GM19351 (cell line): ENCODE measurements at regions not wholly inside any gene's neighbourhood (a gene's known extent, or its start where the extent isn't known, plus 50 kb on each side); places are given as distances from the start of the nearest gene placed in this dataset.

Experiments used
- ATAC-seq: cut with Tn5 transposase; IDR thresholded peaks from one replicate; pipeline ENCODE4 v1.9.1; 2021; ENCODE audit warnings: mild to moderate bottlenecking, moderate library complexity; ENCODE audit not compliant: unreplicated experiment

DNA sequence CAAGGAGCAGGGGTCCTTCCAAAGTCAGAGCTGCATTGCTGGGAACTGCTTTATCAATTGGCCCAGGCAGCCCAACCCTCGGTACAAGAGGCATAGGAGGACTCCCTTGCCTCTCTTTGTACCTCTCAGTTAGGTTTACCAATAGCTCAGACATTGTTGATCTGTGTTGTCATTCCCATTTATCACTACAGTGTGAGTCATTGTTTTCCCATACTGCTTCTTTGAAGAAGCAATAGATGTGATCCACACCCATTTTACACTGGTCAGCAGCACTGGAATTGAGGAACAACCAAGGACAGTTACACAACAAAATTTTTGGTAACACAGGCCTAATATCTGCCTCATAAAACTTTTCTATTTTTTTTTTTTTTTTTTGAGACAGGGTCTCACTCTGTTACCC, 307.2 kb downstream of the SNX13 start:
- ATAC-seq: no peak

DNA sequence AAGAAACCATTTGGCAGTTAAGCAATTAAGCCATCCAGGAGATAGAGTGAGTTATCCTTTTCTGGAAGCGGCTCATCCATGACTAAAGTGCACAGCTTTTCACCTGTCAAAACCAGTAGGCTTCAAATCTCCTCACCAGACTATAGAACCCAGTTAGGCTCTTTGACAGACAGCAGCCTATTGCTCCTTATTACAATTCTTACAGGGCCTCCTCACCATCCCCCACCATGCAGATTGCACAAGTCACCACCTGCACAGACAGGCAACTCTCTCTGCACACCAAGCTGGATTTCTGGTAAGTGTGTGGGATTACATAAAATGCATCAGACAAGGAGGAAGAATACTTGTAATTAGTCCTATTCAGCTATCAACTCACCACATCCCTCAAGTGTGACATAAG, 301.6 kb downstream of the SNX13 start:
- ATAC-seq: no peak

DNA sequence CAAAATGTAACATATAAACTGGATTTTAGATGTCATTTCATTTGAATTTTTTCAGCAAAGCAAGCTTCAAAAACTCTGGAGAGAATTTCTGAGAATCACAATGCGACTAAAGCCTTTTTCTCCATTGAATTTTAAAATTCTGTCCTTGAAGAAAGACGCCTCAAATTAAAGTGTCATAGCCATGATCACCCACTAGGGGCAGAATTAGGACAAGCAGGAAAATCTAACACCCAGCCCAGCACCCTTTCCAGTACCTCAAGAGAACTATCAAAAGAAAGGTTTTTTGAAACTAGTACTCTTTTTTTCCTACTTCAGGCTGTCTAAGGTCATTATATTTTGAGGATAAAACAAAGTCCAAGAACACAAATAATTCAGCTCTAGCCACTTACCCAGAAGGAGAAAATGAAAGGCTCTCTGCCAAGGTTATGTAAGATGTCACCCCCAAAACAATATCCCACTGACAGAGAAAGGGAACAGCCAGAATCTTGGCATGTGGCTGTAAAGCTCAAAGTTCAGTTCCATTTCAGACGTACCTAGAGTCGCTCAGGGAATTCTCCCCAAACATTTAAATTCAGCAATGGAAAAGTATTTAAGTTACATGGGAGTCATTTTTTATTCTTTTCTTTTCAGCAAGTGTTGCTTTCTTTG, 299.4 kb downstream of the SNX13 start:
- ATAC-seq: no peak

DNA sequence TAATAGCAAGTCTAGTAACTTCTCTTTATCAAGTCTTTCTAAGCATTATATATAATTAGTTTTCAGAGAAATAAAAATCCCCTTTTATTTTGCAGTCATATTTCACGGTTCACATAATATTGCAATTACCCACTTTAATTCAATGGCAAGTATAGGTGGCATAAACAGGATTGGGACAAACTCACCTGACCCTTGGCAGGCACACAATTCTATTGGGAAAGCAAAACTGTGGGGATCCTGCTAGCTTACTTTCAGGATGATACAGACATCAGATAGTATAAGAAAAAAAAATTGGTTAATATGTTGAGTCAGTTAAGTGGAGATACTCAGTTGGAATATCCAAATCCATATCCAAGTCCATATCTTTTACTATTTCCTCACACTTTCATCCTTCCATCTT, 294.8 kb downstream of the SNX13 start:
- ATAC-seq: no peak

DNA sequence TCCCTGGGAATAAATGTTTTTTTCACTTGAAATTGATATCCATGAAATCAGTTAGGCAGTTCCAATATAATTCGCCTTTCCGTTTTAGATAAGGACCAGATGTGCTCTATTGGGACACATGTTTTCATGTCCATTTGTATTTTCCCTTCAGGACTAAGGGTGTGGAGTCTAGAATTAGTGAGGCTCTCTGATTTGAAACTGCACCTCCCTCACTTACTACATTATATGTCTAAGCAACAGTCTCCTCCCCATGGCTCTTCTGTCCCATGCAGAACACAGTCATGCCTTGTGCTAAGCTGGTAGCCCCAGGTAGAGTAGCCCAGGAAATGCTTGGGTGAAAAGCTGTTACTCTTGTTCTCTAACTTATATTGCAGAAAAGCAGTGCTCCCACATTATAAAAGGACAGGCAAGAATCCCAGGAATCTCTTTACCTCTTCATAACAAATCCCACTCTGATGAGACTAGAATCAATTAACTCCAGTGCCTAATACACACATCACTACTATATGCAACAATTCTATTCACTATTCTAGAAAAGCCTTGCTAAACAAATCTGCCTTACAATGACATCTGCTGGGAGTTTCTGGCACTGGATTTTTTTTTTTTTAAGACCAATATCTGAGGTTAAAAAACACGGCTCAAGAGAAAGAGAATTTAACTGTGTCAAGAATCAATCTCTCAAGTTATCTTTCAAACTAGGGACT, 293.9 kb downstream of the SNX13 start:
- ATAC-seq: no peak

DNA sequence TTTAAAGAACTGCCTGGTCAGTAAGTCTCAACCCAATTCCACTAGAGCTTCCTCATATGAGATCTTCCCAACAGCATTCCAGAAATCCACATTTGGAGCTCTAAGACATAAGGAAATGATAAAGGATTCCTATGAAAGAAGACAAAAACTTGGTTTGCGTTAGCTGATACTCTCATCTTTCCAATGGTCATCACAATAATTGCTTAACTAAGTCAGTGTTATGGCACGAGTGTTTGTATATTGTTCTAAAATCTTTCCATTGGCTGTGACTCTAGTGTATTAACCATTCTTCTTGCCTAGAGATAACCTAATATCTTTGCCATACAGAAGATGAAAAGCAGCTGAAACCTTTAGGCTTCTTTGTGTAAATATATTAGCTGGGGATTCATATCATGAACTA, 289.0 kb downstream of the SNX13 start:
- ATAC-seq: no peak

DNA sequence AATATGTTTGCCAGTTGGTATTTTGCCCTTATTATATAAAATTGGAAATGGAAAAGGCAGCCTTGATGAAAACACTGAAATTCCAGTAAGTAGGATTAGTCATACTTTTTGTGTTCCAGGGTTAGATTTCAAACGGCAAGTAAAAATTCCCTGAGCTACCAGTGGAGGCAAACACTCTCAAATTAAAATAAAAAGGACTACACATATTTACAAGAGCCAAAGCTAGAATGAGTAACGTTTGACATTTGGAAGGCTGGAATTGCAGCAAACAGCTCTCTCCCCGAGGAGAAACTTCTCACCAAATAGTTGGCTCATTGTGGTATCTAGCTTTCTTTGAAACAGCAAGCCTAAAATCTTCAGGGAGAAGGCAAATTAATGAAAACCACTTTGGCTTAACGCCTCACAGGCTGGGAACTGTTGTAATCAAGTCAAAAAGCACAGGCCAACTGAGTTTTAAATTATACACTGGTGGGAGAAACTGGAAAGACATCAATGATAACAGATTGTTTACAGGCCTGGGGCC, 288.4 kb downstream of the SNX13 start:
- ATAC-seq: no peak

DNA sequence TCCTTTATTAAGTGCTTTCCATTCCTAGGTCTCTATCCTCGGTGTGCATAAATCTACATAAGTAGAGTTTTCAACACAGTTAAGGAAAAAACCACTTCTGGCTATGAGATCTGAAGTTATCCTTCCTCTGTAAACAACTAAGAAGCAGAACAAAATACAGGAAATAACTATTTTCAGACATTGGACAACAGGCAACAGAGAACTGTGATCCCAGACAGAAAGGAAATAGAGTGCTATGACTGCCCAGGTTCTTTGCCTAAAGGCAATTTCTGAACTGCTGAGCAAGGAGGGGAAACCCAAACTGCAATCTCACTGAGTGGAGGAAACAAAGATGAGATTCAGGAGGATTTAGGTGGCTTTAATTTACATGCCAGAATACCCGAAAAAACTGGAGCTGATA, 285.4 kb downstream of the SNX13 start:
- ATAC-seq: no peak

DNA sequence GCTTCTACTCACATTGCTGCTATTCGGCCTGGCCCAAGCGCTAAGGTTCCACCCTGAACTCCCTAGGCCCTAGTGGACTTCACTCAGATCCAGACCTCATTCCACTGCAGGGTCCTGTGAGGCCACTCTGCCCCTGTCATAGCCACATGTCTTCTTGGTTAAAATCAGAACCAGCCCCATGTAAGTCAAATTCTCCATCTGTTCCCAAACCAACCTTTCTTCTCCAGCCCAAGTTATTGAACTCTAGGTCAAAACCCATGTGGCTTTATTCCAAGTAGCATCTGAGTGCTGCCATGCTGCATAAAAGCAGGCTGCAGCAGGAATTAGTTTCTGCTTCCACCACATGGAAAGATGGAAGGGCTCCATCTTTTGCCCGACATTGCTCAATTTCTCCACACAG, 281.2 kb downstream of the SNX13 start:
- ATAC-seq: no peak

DNA sequence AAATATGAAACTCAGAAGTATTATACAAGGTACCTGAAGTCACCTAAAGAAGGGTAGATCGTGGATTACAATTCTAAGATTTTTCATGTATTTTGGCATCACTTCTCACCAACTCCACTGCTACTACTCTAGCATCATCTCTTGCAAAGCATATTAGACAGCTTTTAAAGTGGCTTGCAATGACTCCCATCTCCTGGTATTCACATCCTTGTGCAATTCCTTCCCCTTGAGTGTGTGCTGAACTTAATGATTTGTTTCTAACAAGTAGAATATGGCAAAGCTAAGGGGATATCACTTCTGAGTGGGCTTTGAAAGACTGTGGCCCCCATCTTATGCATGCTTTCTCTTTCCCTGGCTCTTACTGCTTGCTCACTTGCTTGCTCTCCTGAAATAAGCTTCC, 280.2 kb downstream of the SNX13 start:
- no peak for ATAC-seq

DNA sequence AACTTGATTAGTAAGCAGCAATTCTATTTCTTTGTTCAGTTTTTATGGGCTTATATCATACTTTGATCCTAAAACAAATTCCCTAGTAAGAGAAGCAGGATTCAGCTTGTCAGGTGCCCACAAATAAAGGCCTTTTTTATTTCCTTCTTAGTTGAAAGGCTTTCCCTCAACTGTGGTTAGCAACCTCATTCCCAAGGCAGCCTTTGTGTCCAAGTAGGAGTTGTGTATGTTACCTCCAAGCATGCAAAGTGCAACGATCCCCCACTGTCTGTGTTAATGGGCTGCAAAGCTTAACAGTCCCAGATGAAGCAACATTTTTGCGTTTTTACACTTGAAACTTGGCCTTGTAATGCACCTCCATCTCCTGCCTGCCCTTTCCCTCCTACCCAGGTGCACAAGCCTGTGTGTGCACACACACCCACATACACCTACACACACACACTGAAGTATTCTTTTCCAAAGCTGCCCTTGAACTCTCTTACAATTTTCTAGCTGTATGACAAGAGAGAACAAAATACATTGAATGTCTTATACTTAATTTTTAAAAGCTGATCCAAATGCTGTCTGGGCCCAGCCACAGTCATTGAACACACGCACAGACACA, 278.2 kb downstream of the SNX13 start:
- no peak for ATAC-seq

DNA sequence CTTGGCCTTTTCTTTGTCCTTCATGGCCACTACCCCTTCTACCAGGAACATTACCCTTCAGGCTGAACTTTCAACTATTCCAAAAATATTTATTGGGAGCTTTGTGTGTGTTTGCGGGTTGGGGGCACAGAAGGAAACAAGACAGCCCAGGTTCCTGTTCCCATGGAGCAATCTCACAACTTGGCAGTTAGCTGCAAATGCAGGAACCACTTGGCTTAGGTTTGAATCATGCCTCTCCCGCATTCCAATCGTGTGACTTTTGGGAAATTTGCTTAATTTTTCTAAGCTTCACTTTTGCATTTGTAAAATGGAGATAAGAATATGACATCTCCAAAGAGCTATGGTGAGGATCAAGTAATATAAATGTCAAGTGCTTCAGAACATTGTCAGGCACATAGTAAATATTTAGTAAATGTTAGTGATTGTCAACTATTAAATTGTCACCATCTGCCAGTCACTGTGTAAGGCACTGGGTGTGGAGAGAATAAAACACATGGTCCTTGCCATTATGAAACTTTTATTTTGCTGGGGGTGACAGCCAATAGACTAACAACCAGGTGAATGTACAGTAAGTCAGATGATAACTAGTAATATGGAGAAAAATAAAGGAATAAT, 277.1 kb downstream of the SNX13 start:
- no peak for ATAC-seq

DNA sequence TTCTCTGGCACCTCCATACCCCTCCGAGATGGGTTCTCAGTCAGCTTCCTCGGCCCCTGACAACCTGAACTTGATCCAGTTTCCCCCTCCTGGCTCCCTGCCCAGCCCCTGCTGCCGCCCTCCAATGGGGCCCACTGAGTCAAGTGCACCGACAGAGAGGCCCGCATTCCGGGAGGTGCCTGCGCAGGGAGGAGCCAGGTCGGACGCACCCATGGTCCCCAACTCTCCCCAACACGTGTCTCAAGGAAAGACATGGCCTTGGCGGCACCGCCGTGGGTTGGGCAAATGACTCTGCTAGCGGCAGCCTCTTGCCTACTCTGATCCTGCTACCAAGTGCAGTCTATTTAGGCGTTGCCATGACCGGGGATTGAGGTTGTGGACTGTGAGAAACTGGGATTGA, 275.3 kb downstream of the SNX13 start:
- no peak for ATAC-seq

DNA sequence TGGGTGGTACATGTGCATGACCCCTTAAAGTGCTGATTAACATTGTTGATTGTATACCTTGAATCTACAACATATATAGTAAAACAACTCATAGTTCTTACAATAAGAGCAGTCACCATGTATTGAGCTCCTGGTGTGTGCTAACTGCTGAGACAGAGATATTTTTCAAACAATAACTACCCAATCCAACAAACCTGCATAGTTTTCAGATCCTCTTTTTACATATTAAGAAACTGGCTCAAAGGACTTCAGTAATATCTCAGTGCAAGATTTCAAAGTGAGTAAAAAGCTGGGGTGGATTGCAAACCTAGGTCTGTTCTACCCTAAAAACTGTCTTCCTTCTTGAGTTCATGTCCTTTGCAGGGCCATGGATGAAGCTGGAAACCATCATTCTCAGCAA, 272.2 kb downstream of the SNX13 start:
- ATAC-seq: peak; percentile 82

DNA sequence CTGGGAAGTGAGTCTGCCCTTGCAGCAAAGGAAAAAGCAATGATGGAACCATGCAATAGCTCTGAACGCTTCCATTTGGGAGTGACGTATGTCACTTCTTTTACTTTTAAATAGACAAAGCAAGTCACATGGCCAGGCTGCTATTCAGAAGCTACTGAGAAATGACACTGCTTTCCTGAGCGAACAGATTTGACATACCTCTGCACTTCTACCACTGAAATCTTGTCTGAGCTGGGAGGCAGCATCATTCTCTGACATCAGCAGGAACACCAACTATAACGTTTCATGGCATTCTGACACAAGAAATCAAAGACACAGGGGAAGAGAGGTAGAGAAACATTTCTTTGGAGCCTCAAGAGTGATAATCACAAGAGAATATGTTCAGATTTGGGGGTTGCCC, 271.1 kb downstream of the SNX13 start:
- no peak for ATAC-seq

DNA sequence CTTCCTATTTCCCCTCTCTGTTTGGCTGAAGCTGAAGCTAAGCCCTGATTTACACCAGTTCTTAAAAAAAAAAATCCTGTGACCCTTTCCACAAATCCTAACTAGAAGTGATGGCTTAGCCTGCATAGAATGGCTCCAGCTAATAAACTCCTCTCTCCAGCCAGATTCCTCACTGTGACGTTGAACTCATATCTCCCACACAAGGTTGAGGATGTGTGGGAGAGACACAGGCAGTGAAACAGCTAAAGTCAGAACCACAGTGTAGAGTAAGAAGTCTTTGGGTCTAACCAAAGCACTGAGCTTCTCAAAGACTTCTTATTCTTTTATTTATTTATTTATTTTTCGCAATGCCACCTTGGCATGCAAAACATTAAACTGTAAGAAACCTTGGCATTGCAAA, 268.3 kb downstream of the SNX13 start:
- no peak for ATAC-seq

DNA sequence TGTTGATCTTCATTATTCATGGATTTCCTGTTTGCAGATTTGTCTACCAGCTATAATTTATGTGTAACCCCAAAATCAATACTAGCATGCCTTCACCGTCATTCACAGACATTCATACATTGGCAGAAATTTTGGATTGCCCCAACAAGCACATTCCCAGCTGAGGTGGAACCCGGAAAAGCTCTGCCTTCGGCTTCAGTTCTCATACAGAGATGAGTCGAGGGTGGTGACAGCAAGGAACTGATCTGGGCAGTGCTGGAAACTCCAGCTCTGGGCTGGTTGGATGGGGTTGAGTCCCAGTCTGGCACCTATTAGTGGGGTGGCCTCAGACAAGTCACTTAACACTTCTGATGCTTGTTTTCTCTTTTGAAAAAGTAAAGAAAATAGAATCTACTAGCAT, 267.5 kb downstream of the SNX13 start:
- no peak for ATAC-seq

DNA sequence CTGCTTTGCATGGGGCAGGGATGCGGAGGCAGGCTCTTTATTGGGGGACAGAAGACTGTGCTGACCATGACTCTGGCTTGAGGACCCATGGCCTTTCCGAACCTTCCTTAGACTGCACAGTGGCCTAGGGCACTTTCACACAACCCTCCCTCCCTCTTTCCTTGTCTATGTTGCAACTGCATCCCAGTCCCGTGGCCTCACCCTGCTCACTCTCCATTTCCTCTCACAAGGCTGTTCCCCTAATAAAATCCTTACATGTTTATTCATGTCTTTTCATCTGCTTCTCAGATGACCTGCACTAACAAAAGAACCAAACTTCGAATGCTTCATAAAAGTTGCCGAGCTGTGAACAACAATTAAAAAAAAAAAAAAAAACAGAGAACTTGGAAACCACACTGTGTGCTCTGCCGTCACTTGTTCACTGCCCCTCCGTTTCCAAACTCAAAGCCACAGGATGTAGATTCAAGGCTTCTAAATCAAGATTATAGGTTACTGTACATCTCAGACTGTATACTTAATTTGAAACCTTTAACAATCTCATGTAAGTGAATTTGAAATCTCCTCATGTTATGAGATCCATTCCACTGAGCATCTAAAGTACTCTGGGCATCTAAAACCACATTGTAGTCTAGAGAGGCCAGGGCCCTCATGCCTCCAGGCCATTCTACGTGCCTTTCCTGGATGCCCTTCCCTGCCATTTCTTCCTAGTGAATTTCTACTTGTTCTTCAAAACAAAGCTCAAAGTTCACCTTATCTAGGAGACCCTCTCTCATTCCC, 265.9 kb downstream of the SNX13 start:
- ATAC-seq: no peak

DNA sequence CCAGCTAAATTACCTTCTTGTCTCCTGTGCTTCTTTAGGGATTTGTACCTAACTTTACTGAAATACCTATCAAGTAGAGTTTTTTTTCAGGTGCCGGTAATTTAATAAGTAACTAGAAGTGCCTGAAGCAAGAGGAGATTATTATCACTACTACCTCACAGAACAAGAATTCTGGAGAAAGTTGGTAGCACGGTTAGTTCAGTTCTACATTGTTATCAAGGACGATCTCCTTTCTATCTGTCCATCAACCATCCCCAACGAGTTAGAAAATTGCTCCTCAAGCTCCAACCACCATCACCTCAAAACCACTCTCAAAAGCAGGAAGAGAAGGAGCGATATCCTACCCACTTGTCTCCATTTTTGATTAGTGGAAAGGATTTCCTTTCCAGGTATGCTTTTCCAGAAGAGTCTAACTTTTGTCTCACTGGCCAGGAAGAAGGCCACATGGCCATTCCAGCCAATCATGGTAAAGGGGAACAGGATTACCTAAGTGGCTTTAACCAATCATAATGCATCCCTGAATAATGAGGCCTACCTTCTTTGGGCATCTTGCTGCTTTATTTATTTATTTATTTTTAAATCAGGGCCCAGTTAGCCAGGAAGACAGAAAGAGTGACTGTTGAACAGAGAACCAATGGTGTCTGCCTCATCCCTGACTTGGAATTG, 265.2 kb downstream of the SNX13 start:
- no peak for ATAC-seq

DNA sequence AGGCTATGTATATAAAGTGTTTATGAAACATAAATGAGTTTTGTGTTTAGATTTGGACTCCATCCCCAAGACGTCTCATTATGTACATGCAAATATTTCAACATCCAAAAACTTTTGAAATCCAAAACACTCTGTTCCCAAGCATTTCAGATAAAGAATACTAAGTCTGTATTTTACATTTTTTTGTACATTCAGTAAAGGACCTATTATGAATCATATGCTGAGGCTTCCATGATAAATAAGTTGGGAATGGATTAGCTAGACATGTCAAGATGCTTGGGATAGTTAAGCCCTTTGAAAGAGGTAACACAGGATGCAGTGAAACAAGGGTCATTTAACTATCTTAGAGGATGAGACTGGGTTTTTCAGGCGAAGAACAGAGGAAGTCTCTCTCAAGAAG, 262.9 kb downstream of the SNX13 start:
- ATAC-seq: no peak

DNA sequence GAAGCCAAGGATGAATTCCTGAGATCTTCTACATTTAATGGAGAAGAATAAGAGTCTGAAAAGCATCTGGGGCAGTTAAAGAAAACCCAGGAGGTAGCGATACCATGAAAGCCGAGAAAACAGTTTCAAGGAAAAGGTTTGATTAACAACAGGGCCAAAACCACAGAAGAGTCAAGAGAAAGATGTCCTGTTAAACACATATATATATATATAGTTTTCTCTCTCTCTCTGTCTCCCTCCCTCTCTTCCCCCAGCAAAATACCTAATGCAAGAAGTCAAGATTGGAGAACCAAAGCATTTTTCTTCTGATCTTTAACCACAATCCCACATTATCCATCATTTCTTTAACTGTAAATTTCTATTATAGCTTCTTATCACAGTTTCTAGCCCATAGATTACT, 261.4 kb downstream of the SNX13 start:
- ATAC-seq: no peak
